ENCODE measurements at regions not wholly inside any gene's neighbourhood (a gene's known extent, or its start where the extent isn't known, plus 50 kb on each side); places are given as distances from the start of the nearest gene placed in this dataset.

- intact Hi-C loops (cut with micrococcal nuclease; ENCODE audit: unreplicated experiment) = no loop called here
- H3K4me3 ChIP-seq (ENCODE audit: low read depth, low read length, poor library complexity, severe bottlenecking) = no peak overlapping the region
- peaks cover 17% of the 10 kb centered on the region for H3K9me3 ChIP-seq (ENCODE audit: low read depth, low read length, poor library complexity, severe bottlenecking)
- H3K27me3 ChIP-seq (replicated peaks; ENCODE audit: insufficient read depth, low read depth, low read length, poor library complexity) = no peaks in the 10 kb centered on the region
- BruUV-seq (replicated peaks) = no TSS peak
- POLR2A ChIA-PET (ENCODE audit: low non-redundant PET) = no interaction called here
- H3K36me3 ChIP-seq (ENCODE audit: insufficient read depth, low read length, poor library complexity, severe bottlenecking) = no peaks in the 10 kb centered on the region
- CTCF ChIA-PET = no interaction called here
- TF ChIP-seq EZH2 (IDR thresholded peaks at IDR 0.05; ENCODE audit: borderline replicate concordance, low read depth, low read length, poor library complexity, severe bottlenecking) (no peak), CTCF (conservative IDR thresholded peaks at IDR 0.05; ENCODE audit: low read depth, low read length) (no peak)
- no peaks in the 10 kb centered on the region for H3K4me1 ChIP-seq (ENCODE audit: insufficient read depth, low read length, poor library complexity, severe bottlenecking)
- DNase-seq (ENCODE audit: low spot score) = no peak
- no peak overlapping the region for H3K27ac ChIP-seq (ENCODE audit: low read depth, low read length, poor library complexity, severe bottlenecking)
Measured at GRCh38 chr17:71011391-71011790, 842.1 kb downstream of the KCNJ2 start.

- intact Hi-C loops (cut with micrococcal nuclease; ENCODE audit: unreplicated experiment) = no loop called here
Measured at GRCh38 chr17:71019699-71020098, 850.4 kb downstream of the KCNJ2 start.

GRCh38 chr17:71022758-71023157, 853.4 kb downstream of the KCNJ2 start:
- H3K4me3 ChIP-seq (ENCODE audit: low read depth, low read length, poor library complexity, severe bottlenecking) = no peak overlapping the region
- no peaks in the 10 kb centered on the region for H3K9me3 ChIP-seq (ENCODE audit: low read depth, low read length, poor library complexity, severe bottlenecking)
- H3K4me1 ChIP-seq (ENCODE audit: insufficient read depth, low read length, poor library complexity, severe bottlenecking) = no peaks in the 10 kb centered on the region
- no TSS peak for BruUV-seq (replicated peaks)
- H3K27ac ChIP-seq (ENCODE audit: low read depth, low read length, poor library complexity, severe bottlenecking) = no peak overlapping the region
- POLR2A ChIA-PET (ENCODE audit: low non-redundant PET) = no interaction called here
- no peaks in the 10 kb centered on the region for H3K27me3 ChIP-seq (replicated peaks; ENCODE audit: insufficient read depth, low read depth, low read length, poor library complexity)
- no peak for TF ChIP-seq CTCF (conservative IDR thresholded peaks at IDR 0.05; ENCODE audit: low read depth, low read length)
- no peak for TF ChIP-seq EZH2 (IDR thresholded peaks at IDR 0.05; ENCODE audit: borderline replicate concordance, low read depth, low read length, poor library complexity, severe bottlenecking)
- intact Hi-C loops (cut with micrococcal nuclease; ENCODE audit: unreplicated experiment) = no loop called here
- CTCF ChIA-PET = no interaction called here
- no peaks in the 10 kb centered on the region for H3K36me3 ChIP-seq (ENCODE audit: insufficient read depth, low read length, poor library complexity, severe bottlenecking)
- no peak for DNase-seq (ENCODE audit: low spot score)

More at GRCh38 chr17:71019699-71020098, 850.4 kb downstream of the KCNJ2 start:
- BruUV-seq (replicated peaks) = no TSS peak
- Histone ChIP-seq H3K36me3 (ENCODE audit: insufficient read depth, low read length, poor library complexity, severe bottlenecking) (no peaks in the 10 kb centered on the region), H3K4me3 (ENCODE audit: low read depth, low read length, poor library complexity, severe bottlenecking) (no peak overlapping the region), H3K4me1 (ENCODE audit: insufficient read depth, low read length, poor library complexity, severe bottlenecking) (no peaks in the 10 kb centered on the region), H3K9me3 (ENCODE audit: low read depth, low read length, poor library complexity, severe bottlenecking) (no peaks in the 10 kb centered on the region), H3K27ac (ENCODE audit: low read depth, low read length, poor library complexity, severe bottlenecking) (no peak overlapping the region), H3K27me3 (replicated peaks; ENCODE audit: insufficient read depth, low read depth, low read length, poor library complexity) (no peaks in the 10 kb centered on the region)
- CTCF ChIA-PET = no interaction called here
- no peak for TF ChIP-seq CTCF (conservative IDR thresholded peaks at IDR 0.05; ENCODE audit: low read depth, low read length)
- no peak for TF ChIP-seq EZH2 (IDR thresholded peaks at IDR 0.05; ENCODE audit: borderline replicate concordance, low read depth, low read length, poor library complexity, severe bottlenecking)
- POLR2A ChIA-PET (ENCODE audit: low non-redundant PET) = no interaction called here
- DNase-seq (ENCODE audit: low spot score) = no peak
